ENCODE measurements at regions not wholly inside any gene's neighbourhood (a gene's known extent, or its start where the extent isn't known, plus 50 kb on each side); places are given as distances from the start of the nearest gene placed in this dataset.

GRCh38 chr2:236954641-236955040 is 131.0 kb upstream of the COPS8 start:
- ChIA-PET POLR2A (no interaction called here), CTCF (no interaction called here)
- no peak for TF ChIP-seq FOXM1 (IDR thresholded peaks at IDR 0.05; ENCODE audit: borderline replicate concordance)
- TF ChIP-seq SUZ12 (IDR thresholded peaks at IDR 0.05): no peak
- TF ChIP-seq ELF4 (IDR thresholded peaks at IDR 0.05): no peak
- no peak for DNase-seq (ENCODE audit: extremely low spot score)

GRCh38 chr2:236955521-236956030 is 130.1 kb upstream of the COPS8 start:
- CTCF ChIA-PET: no interaction called here
- POLR2A ChIA-PET: no interaction called here
- DNase-seq (ENCODE audit: extremely low spot score): no peak
- TF ChIP-seq TARDBP (IDR thresholded peaks at IDR 0.05): no peak
- no peak for TF ChIP-seq ZNF384 (IDR thresholded peaks at IDR 0.05)
- TF ChIP-seq FOXK2 (IDR thresholded peaks at IDR 0.05): no peak
- TF ChIP-seq LEF1 (IDR thresholded peaks at IDR 0.05; ENCODE audit: borderline replicate concordance): no peak
- no peak for TF ChIP-seq BHLHE40 (IDR thresholded peaks at IDR 0.05; ENCODE audit: borderline replicate concordance)
- no peak for TF ChIP-seq ARNT (IDR thresholded peaks at IDR 0.05)
- TF ChIP-seq CTBP1 (IDR thresholded peaks at IDR 0.05; ENCODE audit: borderline replicate concordance): no peak
- TF ChIP-seq PKNOX1 (IDR thresholded peaks at IDR 0.05): no peak
- TF ChIP-seq FOXM1 (IDR thresholded peaks at IDR 0.05; ENCODE audit: borderline replicate concordance): no peak
- TF ChIP-seq SUZ12 (IDR thresholded peaks at IDR 0.05): no peak
- no peak for TF ChIP-seq FOXA1 (IDR thresholded peaks at IDR 0.05)
- TF ChIP-seq L3MBTL2 (conservative IDR thresholded peaks at IDR 0.05): no peak
- no peak for TF ChIP-seq ELF4 (IDR thresholded peaks at IDR 0.05)
- no peak for TF ChIP-seq NFRKB (IDR thresholded peaks at IDR 0.05)
- no peak for TF ChIP-seq SP1 (IDR thresholded peaks at IDR 0.05)
- no peak for TF ChIP-seq HDGF (IDR thresholded peaks at IDR 0.05; ENCODE audit: borderline replicate concordance)

- POLR2A ChIA-PET: no interaction called here
- DNase-seq (ENCODE audit: extremely low spot score): no peak
- CTCF ChIA-PET: no interaction called here
- peak; percentile 35; the same call in 1 of the 2 replicates for TF ChIP-seq PKNOX1 (IDR thresholded peaks at IDR 0.05)
- no peak for TF ChIP-seq ZNF384 (IDR thresholded peaks at IDR 0.05)
These were observed 129.6 kb upstream of the COPS8 start for GRCh38 chr2:236956031-236956618.

GRCh38 chr2:236956641-236957040 is 129.0 kb upstream of the COPS8 start:
- DNase-seq (ENCODE audit: extremely low spot score): no peak
- CTCF ChIA-PET: no interaction called here
- TF ChIP-seq ZNF384 (IDR thresholded peaks at IDR 0.05) (no peak), FOXK2 (IDR thresholded peaks at IDR 0.05) (no peak), HDGF (IDR thresholded peaks at IDR 0.05; ENCODE audit: borderline replicate concordance) (no peak), BHLHE40 (IDR thresholded peaks at IDR 0.05; ENCODE audit: borderline replicate concordance) (no peak), NFRKB (IDR thresholded peaks at IDR 0.05) (no peak), L3MBTL2 (conservative IDR thresholded peaks at IDR 0.05) (no peak), SP1 (IDR thresholded peaks at IDR 0.05) (no peak), FOXA1 (IDR thresholded peaks at IDR 0.05) (no peak)
- POLR2A ChIA-PET: no interaction called here

GRCh38 chr2:236959036-236959435 is 126.7 kb upstream of the COPS8 start:
- POLR2A ChIA-PET: no interaction called here
- CTCF ChIA-PET: no interaction called here
- DNase-seq (ENCODE audit: extremely low spot score): no peak
- no peak for TF ChIP-seq HDGF (IDR thresholded peaks at IDR 0.05; ENCODE audit: borderline replicate concordance)
- TF ChIP-seq FOXK2 (IDR thresholded peaks at IDR 0.05): no peak
- TF ChIP-seq NFRKB (IDR thresholded peaks at IDR 0.05): no peak

- TF ChIP-seq NFRKB (IDR thresholded peaks at IDR 0.05) (no peak), FOXA1 (IDR thresholded peaks at IDR 0.05) (no peak), BHLHE40 (IDR thresholded peaks at IDR 0.05; ENCODE audit: borderline replicate concordance) (no peak), LEF1 (IDR thresholded peaks at IDR 0.05; ENCODE audit: borderline replicate concordance) (no peak), TARDBP (IDR thresholded peaks at IDR 0.05) (no peak), HDGF (IDR thresholded peaks at IDR 0.05; ENCODE audit: borderline replicate concordance) (no peak), FOXK2 (IDR thresholded peaks at IDR 0.05) (no peak), SP1 (IDR thresholded peaks at IDR 0.05) (no peak), FOXM1 (IDR thresholded peaks at IDR 0.05; ENCODE audit: borderline replicate concordance) (no peak), SUZ12 (IDR thresholded peaks at IDR 0.05) (no peak), ELF4 (IDR thresholded peaks at IDR 0.05) (no peak), ZNF384 (IDR thresholded peaks at IDR 0.05) (no peak), L3MBTL2 (conservative IDR thresholded peaks at IDR 0.05) (no peak), PKNOX1 (IDR thresholded peaks at IDR 0.05) (no peak), CTBP1 (IDR thresholded peaks at IDR 0.05; ENCODE audit: borderline replicate concordance) (no peak), ARNT (IDR thresholded peaks at IDR 0.05) (no peak)
- POLR2A ChIA-PET: no interaction called here
- no peak for DNase-seq (ENCODE audit: extremely low spot score)
- CTCF ChIA-PET: no interaction called here
These were observed 125.8 kb upstream of the COPS8 start for GRCh38 chr2:236959876-236960275.

- POLR2A ChIA-PET: no interaction called here
- TF ChIP-seq HDGF (IDR thresholded peaks at IDR 0.05; ENCODE audit: borderline replicate concordance) (no peak), LEF1 (IDR thresholded peaks at IDR 0.05; ENCODE audit: borderline replicate concordance) (no peak), L3MBTL2 (conservative IDR thresholded peaks at IDR 0.05) (no peak), TARDBP (IDR thresholded peaks at IDR 0.05) (no peak), ELF4 (IDR thresholded peaks at IDR 0.05) (no peak), ZNF384 (IDR thresholded peaks at IDR 0.05) (no peak), FOXK2 (IDR thresholded peaks at IDR 0.05) (no peak), FOXA1 (IDR thresholded peaks at IDR 0.05) (no peak), SP1 (IDR thresholded peaks at IDR 0.05) (no peak), BHLHE40 (IDR thresholded peaks at IDR 0.05; ENCODE audit: borderline replicate concordance) (no peak), SUZ12 (IDR thresholded peaks at IDR 0.05) (no peak), FOXM1 (IDR thresholded peaks at IDR 0.05; ENCODE audit: borderline replicate concordance) (no peak), NFRKB (IDR thresholded peaks at IDR 0.05) (no peak), ARNT (IDR thresholded peaks at IDR 0.05) (no peak), CTBP1 (IDR thresholded peaks at IDR 0.05; ENCODE audit: borderline replicate concordance) (no peak), PKNOX1 (IDR thresholded peaks at IDR 0.05) (no peak)
- CTCF ChIA-PET: no interaction called here
- DNase-seq (ENCODE audit: extremely low spot score): no peak
These were observed 125.2 kb upstream of the COPS8 start for GRCh38 chr2:236960531-236960930.

Measured in HEK293T (cell line).